Spleen (tissue), 11 donors: ENCODE measurements at regions not wholly inside any gene's neighbourhood (a gene's known extent, or its start where the extent isn't known, plus 50 kb on each side); places are given as distances from the start of the nearest gene placed in this dataset.

ENCODE experiments used
- DNase-seq: peaks from one replicate; pipeline ENCODE4 v3.0.0-alpha.2; 2020
- H3K27ac ChIP-seq, 8 donors: fragments of 200-600 bp; sonication (generic) in 7 of 8; 1 replicate in 4 of 8; 2 replicates in 4 of 8; pipeline versions ENCODE4 v1.5.0 to v1.8.0; 2016 to 2021; ENCODE audit warnings: inconsistent platforms in 4 of 8, mild to moderate bottlenecking in 4 of 8, moderate library complexity in 1 of 8
- H3K27me3 ChIP-seq, 7 donors: fragments of 200-600 bp; sonication (generic) in 6 of 7; replicated peaks in 1 of 7; 1 replicate in 4 of 7; 2 replicates in 3 of 7; pipeline versions ENCODE4 v1.5.0 to v1.8.0; 2016 to 2021; ENCODE audit warnings: inconsistent platforms in 3 of 7, mild to moderate bottlenecking in 1 of 7
- H3K36me3 ChIP-seq, 6 donors: fragments of 200-600 bp; sonication (generic) in 5 of 6; 1 replicate in 4 of 6; 2 replicates in 2 of 6; pipeline versions ENCODE4 v1.5.0 to v1.8.0; 2016 to 2021; ENCODE audit warnings: inconsistent platforms in 2 of 6
- H3K4me1 ChIP-seq, 6 donors: fragments of 200-600 bp; sonication (generic) in 5 of 6; 1 replicate in 3 of 6; 2 replicates in 3 of 6; pipeline versions ENCODE4 v1.5.0 to v1.8.0; 2016 to 2021; ENCODE audit warnings: inconsistent platforms in 3 of 6
- H3K4me3 ChIP-seq, 8 donors: fragments of 200-600 bp; sonication (generic) in 7 of 8; 1 replicate in 4 of 8; 2 replicates in 4 of 8; pipeline versions ENCODE4 v1.5.0 to v1.8.0; 2016 to 2021; ENCODE audit warnings: inconsistent platforms in 4 of 8, mild to moderate bottlenecking in 4 of 8, moderate library complexity in 2 of 8
- H3K9me3 ChIP-seq, 8 donors: fragments of 200-600 bp; sonication (generic) in 7 of 8; 1 replicate in 4 of 8; 2 replicates in 4 of 8; pipeline versions ENCODE4 v1.5.0 to v1.8.0; 2016 to 2021; ENCODE audit warnings: inconsistent platforms in 4 of 8
- CTCF ChIP-seq, 11 experiments: fragments of 200-600 bp in 7 of 11; fragments of 450-650 bp in 4 of 11; sonication (generic) in 4 of 11; IDR thresholded peaks in 8 of 11; conservative IDR thresholded peaks in 3 of 11; 1 replicate in 7 of 11; 2 replicates in 4 of 11; pipeline versions ENCODE4 v1.4.0 to v1.8.0; 2016 to 2021; ENCODE audit warnings: antibody characterized with exemption in 11 of 11, inconsistent platforms in 4 of 11, mild to moderate bottlenecking in 1 of 11
- POLR2A ChIP-seq, 3 donors: fragments of 450-650 bp; IDR thresholded peaks; one replicate each; pipeline ENCODE4 v1.5.1; 2017; ENCODE audit warnings: antibody characterized with exemption in 3 of 3, mild to moderate bottlenecking in 1 of 3
- POLR2AphosphoS5 ChIP-seq, 3 donors: sonication (generic); formaldehyde crosslinking; IDR thresholded peaks; one replicate each; pipeline ENCODE4 v1.5.1; 2017; ENCODE audit warnings: antibody characterized with exemption in 3 of 3
- WGBS, 5 donors: extraction: QIAGEN DNeasy Blood & Tissue Kit in 3 of 5; methylation state at CpG; one replicate each; pipeline versions ENCODE4 v1.1.5 to v1.1.7; 2013 to 2018; 5-methylcytosine and 5-hydroxymethylcytosine counted together
- intact Hi-C: fragments of 100-400 bp; cut with DNase I; formaldehyde crosslinking; loops from one replicate; pipeline ENCODE4 v1.15.0; 2023; ENCODE audit warnings: low total_unique reads
- donor health status: healthy with polysubstance abuse.
- donor health status: DM: no; HTN: no; CAD: no; lungs with moderate emphysema.
- donor health status: DM: no; HTN: no; CAD: no.
- donor health status: Bipolar disorder and iron deficiency.
- donor health status: healthy.
- donor health status: DM: no; HTN: no; CAD: no.
- donor health status: DM: yes; HTN: yes; CAD: no.

- no peak for DNase-seq
- Histone ChIP-seq H3K27me3 (no peaks in the 10 kb centered on the region), H3K27ac (no peak overlapping the region), H3K36me3 (no peaks in the 10 kb centered on the region), H3K9me3 (peaks cover 0 to 22% (median 3%) of the 10 kb centered on the region in 8 donors), H3K4me1 (no peaks in the 10 kb centered on the region), H3K4me3 (no peak overlapping the region)
- no peak for TF ChIP-seq POLR2AphosphoS5 (IDR thresholded peaks at IDR 0.05)
- no peak for TF ChIP-seq CTCF (IDR thresholded peaks at IDR 0.05 in 8 of 11, conservative IDR thresholded peaks at IDR 0.05 in 3 of 11)
- no peak for TF ChIP-seq POLR2A (IDR thresholded peaks at IDR 0.05)
- 25 to 32% (median 27%) methylated on average over 1 of the region's 1 CpG for WGBS, 5 donors
- intact Hi-C loops = no loop called here
Measured at GRCh38 chr13:62793850-62794249, 1378.2 kb upstream of the PCDH20 start.

- no peak for TF ChIP-seq CTCF (IDR thresholded peaks at IDR 0.05 in 8 of 11, conservative IDR thresholded peaks at IDR 0.05 in 3 of 11)
- no peak for TF ChIP-seq POLR2AphosphoS5 (IDR thresholded peaks at IDR 0.05)
- no peak for TF ChIP-seq POLR2A (IDR thresholded peaks at IDR 0.05)
- no peaks in the 10 kb centered on the region for H3K27me3 ChIP-seq
- no peaks in the 10 kb centered on the region for H3K4me1 ChIP-seq
- intact Hi-C loops = no loop called here
- no peaks in the 10 kb centered on the region for H3K36me3 ChIP-seq
- H3K4me3 ChIP-seq = no peak overlapping the region
- H3K9me3 ChIP-seq = peaks cover 0 to 5% (median 2%) of the 10 kb centered on the region in 8 donors
- no peak overlapping the region for H3K27ac ChIP-seq
- 81 to 90% (median 84%) methylated on average over 1 of the region's 1 CpG for WGBS, 5 donors
- DNase-seq = no peak
Measured at GRCh38 chr13:62781866-62782265, 1366.2 kb upstream of the PCDH20 start.

GRCh38 chr13:62779161-62779560, 1363.5 kb upstream of the PCDH20 start:
- no peaks in the 10 kb centered on the region for H3K36me3 ChIP-seq
- intact Hi-C loops = no loop called here
- TF ChIP-seq POLR2A (IDR thresholded peaks at IDR 0.05) (no peak), CTCF (IDR thresholded peaks at IDR 0.05 in 8 of 11, conservative IDR thresholded peaks at IDR 0.05 in 3 of 11) (no peak), POLR2AphosphoS5 (IDR thresholded peaks at IDR 0.05) (no peak)
- WGBS, 5 donors = 75 to 89% (median 81%) methylated on average over 6 of the region's 6 CpGs
- no peak overlapping the region for H3K4me3 ChIP-seq
- peaks cover 0 to 5% (median 0%) of the 10 kb centered on the region in 8 donors for H3K9me3 ChIP-seq
- no peaks in the 10 kb centered on the region for H3K27me3 ChIP-seq
- DNase-seq = no peak
- H3K4me1 ChIP-seq = no peaks in the 10 kb centered on the region
- H3K27ac ChIP-seq = no peak overlapping the region

- 82 to 92% (median 84%) methylated on average over 9 of the region's 9 CpGs for WGBS, 5 donors
- no peak for TF ChIP-seq CTCF (IDR thresholded peaks at IDR 0.05 in 8 of 11, conservative IDR thresholded peaks at IDR 0.05 in 3 of 11)
- no peak for TF ChIP-seq POLR2AphosphoS5 (IDR thresholded peaks at IDR 0.05)
- no peak for TF ChIP-seq POLR2A (IDR thresholded peaks at IDR 0.05)
- H3K4me3 ChIP-seq = no peak overlapping the region
Measured at GRCh38 chr13:62767473-62767872, 1351.8 kb upstream of the PCDH20 start.

More at GRCh38 chr13:62767473-62767872, 1351.8 kb upstream of the PCDH20 start:
- Histone ChIP-seq H3K27ac (no peak overlapping the region), H3K27me3 (no peaks in the 10 kb centered on the region), H3K9me3 (no peaks in the 10 kb centered on the region), H3K36me3 (no peaks in the 10 kb centered on the region), H3K4me1 (no peaks in the 10 kb centered on the region)
- no peak for DNase-seq
- intact Hi-C loops = no loop called here
